SJCRH30 (cell line): ENCODE measurements at regions not wholly inside any gene's neighbourhood (a gene's known extent, or its start where the extent isn't known, plus 50 kb on each side); places are given as distances from the start of the nearest gene placed in this dataset.

Source experiments
- DNase-seq, 2 experiments: peaks; one replicate each; pipeline ENCODE4 v3.0.0-alpha.2; 2015 to 2020
- H3K27ac ChIP-seq: fragments of 250-450 bp; sonication (Bioruptor Pico); 2 replicates; pipeline ENCODE4 v1.5.1; 2020; ENCODE audit warnings: mild to moderate bottlenecking, moderate library complexity
- H3K27me3 ChIP-seq: fragments of 250-450 bp; sonication (Bioruptor Pico); 2 replicates; pipeline ENCODE4 v1.5.1; 2020; ENCODE audit warnings: mild to moderate bottlenecking, moderate library complexity
- H3K36me3 ChIP-seq: fragments of 250-450 bp; sonication (Bioruptor Pico); 2 replicates; pipeline ENCODE4 v1.5.1; 2020; ENCODE audit warnings: mild to moderate bottlenecking, moderate library complexity
- H3K4me1 ChIP-seq: fragments of 250-450 bp; sonication (Bioruptor Pico); 2 replicates; pipeline ENCODE4 v1.5.1; 2020; ENCODE audit warnings: mild to moderate bottlenecking, moderate library complexity
- H3K4me3 ChIP-seq: fragments of 250-450 bp; sonication (Bioruptor Pico); 2 replicates; pipeline ENCODE4 v1.5.1; 2020; ENCODE audit warnings: mild to moderate bottlenecking, moderate library complexity
- H3K9me3 ChIP-seq: fragments of 250-450 bp; sonication (Bioruptor Pico); replicated peaks from 2 replicates; pipeline ENCODE4 v1.5.1; 2020; ENCODE audit warnings: mild to moderate bottlenecking, moderate library complexity

- no peaks in the 10 kb centered on the region for H3K27me3 ChIP-seq
- DNase-seq = peak; percentile 9 to 53
- no peak overlapping the region for H3K4me3 ChIP-seq
- no peaks in the 10 kb centered on the region for H3K4me1 ChIP-seq
- no peaks in the 10 kb centered on the region for H3K9me3 ChIP-seq
- H3K36me3 ChIP-seq = no peaks in the 10 kb centered on the region
- no peak overlapping the region for H3K27ac ChIP-seq
These were observed 59.7 kb upstream of the RAB11FIP2 start for GRCh38 chr10:118106426-118106825.

- no peaks in the 10 kb centered on the region for H3K27me3 ChIP-seq
- H3K4me3 ChIP-seq = no peak overlapping the region
- H3K27ac ChIP-seq = no peak overlapping the region
- H3K36me3 ChIP-seq = no peaks in the 10 kb centered on the region
- no peaks in the 10 kb centered on the region for H3K4me1 ChIP-seq
- no peak for DNase-seq
- H3K9me3 ChIP-seq = no peaks in the 10 kb centered on the region
These were observed 55.4 kb upstream of the RAB11FIP2 start for GRCh38 chr10:118102121-118102520.

GRCh38 chr10:118101501-118101900 is 54.8 kb upstream of the RAB11FIP2 start:
- no peak for DNase-seq
- no peak overlapping the region for H3K27ac ChIP-seq
- no peaks in the 10 kb centered on the region for H3K27me3 ChIP-seq
- H3K4me1 ChIP-seq = no peaks in the 10 kb centered on the region
- H3K36me3 ChIP-seq = no peaks in the 10 kb centered on the region
- no peak overlapping the region for H3K4me3 ChIP-seq
- no peaks in the 10 kb centered on the region for H3K9me3 ChIP-seq
